Myocyte (in vitro differentiated cells): ENCODE measurements at regions not wholly inside any gene's neighbourhood (a gene's known extent, or its start where the extent isn't known, plus 50 kb on each side); places are given as distances from the start of the nearest gene placed in this dataset.
"Not testable (repeated sequence)": the region's sequence is repeated elsewhere in the genome, so short reads cannot be mapped to it uniquely, and the experiment has no call there.

ENCODE experiments used
- DNase-seq: peaks from one replicate; pipeline ENCODE4 v3.0.0-alpha.2; 2012; ENCODE audit warnings: low read depth

- DNase-seq = no peak
Observed at GRCh38 chr6:106855117-106855516, 119.4 kb downstream of the CD24 start.

- DNase-seq = no peak
Observed at GRCh38 chr6:106849676-106850332, 124.7 kb downstream of the CD24 start.

- no peak for DNase-seq
Observed at GRCh38 chr6:106849120-106849519, 125.4 kb downstream of the CD24 start.

GRCh38 chr6:106847116-106847515, 127.4 kb downstream of the CD24 start:
- no peak for DNase-seq

GRCh38 chr6:106844930-106845329, 129.6 kb downstream of the CD24 start:
- DNase-seq = no peak

- DNase-seq = no peak
Observed at GRCh38 chr6:106832766-106833510, 141.6 kb downstream of the CD24 start.

GRCh38 chr6:106830930-106831329, 143.6 kb downstream of the CD24 start:
- no peak for DNase-seq

- DNase-seq = no peak
Observed at GRCh38 chr6:106829451-106829850, 145.1 kb downstream of the CD24 start.

- no peak for DNase-seq
Observed at GRCh38 chr6:106827081-106827480, 147.4 kb downstream of the CD24 start.

- peak; percentile 59 for DNase-seq
Observed at GRCh38 chr6:106825156-106825555, 149.4 kb downstream of the CD24 start.

- no peak for DNase-seq
Observed at GRCh38 chr6:106823732-106824351, 150.7 kb downstream of the CD24 start.

- DNase-seq = no peak
Observed at GRCh38 chr6:106823058-106823457, 151.5 kb downstream of the CD24 start.

GRCh38 chr6:106820412-106820852, 154.1 kb downstream of the CD24 start:
- DNase-seq = peak; percentile 49

GRCh38 chr6:106811088-106811686, 163.3 kb downstream of the CD24 start:
- no peak for DNase-seq

- no peak for DNase-seq
Observed at GRCh38 chr6:106808758-106809157, 165.8 kb downstream of the CD24 start.

- DNase-seq = no peak
Observed at GRCh38 chr6:106807947-106808611, 166.4 kb downstream of the CD24 start.

- not testable (repeated sequence) for DNase-seq
Observed at GRCh38 chr6:106806253-106806652, 168.3 kb downstream of the CD24 start.

GRCh38 chr6:106805771-106806170, 168.8 kb downstream of the CD24 start:
- DNase-seq = no peak

GRCh38 chr6:106804346-106805335, 169.9 kb downstream of the CD24 start:
- DNase-seq = no peak

GRCh38 chr6:106803188-106803587, 171.3 kb downstream of the CD24 start:
- no peak for DNase-seq
